ENCODE measurements at regions not wholly inside any gene's neighbourhood (a gene's known extent, or its start where the extent isn't known, plus 50 kb on each side); places are given as distances from the start of the nearest gene placed in this dataset.

DNA sequence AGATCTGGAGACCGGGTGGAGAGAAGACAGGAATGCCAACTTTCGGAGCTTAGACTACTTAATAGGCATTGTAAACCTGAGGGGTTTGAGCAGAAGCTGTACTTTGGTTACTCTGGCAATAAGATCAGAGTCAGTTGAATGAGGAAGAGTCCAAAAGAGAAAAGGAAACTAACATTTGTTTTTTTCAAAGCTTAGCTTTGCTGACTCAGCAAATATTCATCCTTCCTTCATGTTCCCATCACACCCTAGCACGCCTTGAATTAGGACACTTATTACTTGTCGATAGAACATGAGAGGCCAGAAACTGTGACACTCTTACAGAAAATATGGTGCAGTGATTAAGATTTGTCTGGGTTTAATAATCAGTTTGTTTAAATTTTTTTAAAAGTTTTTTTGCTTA, 266.9 kb upstream of the ATP2B1 start:
- TF ChIP-seq, protein P1, sequence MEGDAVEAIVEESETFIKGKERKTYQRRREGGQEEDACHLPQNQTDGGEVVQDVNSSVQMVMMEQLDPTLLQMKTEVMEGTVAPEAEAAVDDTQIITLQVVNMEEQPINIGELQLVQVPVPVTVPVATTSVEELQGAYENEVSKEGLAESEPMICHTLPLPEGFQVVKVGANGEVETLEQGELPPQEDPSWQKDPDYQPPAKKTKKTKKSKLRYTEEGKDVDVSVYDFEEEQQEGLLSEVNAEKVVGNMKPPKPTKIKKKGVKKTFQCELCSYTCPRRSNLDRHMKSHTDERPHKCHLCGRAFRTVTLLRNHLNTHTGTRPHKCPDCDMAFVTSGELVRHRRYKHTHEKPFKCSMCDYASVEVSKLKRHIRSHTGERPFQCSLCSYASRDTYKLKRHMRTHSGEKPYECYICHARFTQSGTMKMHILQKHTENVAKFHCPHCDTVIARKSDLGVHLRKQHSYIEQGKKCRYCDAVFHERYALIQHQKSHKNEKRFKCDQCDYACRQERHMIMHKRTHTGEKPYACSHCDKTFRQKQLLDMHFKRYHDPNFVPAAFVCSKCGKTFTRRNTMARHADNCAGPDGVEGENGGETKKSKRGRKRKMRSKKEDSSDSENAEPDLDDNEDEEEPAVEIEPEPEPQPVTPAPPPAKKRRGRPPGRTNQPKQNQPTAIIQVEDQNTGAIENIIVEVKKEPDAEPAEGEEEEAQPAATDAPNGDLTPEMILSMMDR (IDR thresholded peaks at IDR 0.05), result no peak
- no peak for TF ChIP-seq POLR2A (IDR thresholded peaks at IDR 0.05)
